Transverse colon (tissue), 4 donors: ENCODE measurements at regions not wholly inside any gene's neighbourhood (a gene's known extent, or its start where the extent isn't known, plus 50 kb on each side); places are given as distances from the start of the nearest gene placed in this dataset.

Experiments
- DNase-seq: peaks from one replicate; pipeline ENCODE4 v3.0.0-alpha.2; 2019
- H3K27ac ChIP-seq, 4 donors: fragments of 200-600 bp; sonication (generic); 2 replicates each; pipeline ENCODE4 v1.5.1; 2016 to 2018; ENCODE audit warnings: inconsistent platforms in 4 of 4
- H3K27me3 ChIP-seq: fragments of 200-600 bp; sonication (generic); 2 replicates; pipeline ENCODE4 v1.5.1; 2017; ENCODE audit warnings: inconsistent platforms
- H3K36me3 ChIP-seq, 4 donors: fragments of 200-600 bp; sonication (generic); 2 replicates each; pipeline ENCODE4 v1.5.1; 2017 to 2019; ENCODE audit warnings: inconsistent platforms in 4 of 4
- H3K4me1 ChIP-seq, 4 donors: fragments of 200-600 bp; sonication (generic); 2 replicates each; pipeline ENCODE4 v1.5.1; 2017 to 2020; ENCODE audit warnings: inconsistent platforms in 4 of 4
- H3K4me3 ChIP-seq, 4 donors: fragments of 200-600 bp; sonication (generic); 1 replicate in 1 of 4; 2 replicates in 3 of 4; pipeline versions ENCODE4 v1.5.1 to v1.6.1; 2017 to 2019; ENCODE audit warnings: inconsistent platforms in 4 of 4
- H3K9me3 ChIP-seq, 2 donors: fragments of 200-600 bp; sonication (generic); 2 replicates each; pipeline ENCODE4 v1.5.1; 2017 to 2019; ENCODE audit warnings: inconsistent platforms in 2 of 2
- EP300 ChIP-seq: sonication (generic); formaldehyde crosslinking; IDR thresholded peaks from one replicate; pipeline ENCODE4 v1.6.1; 2017; ENCODE audit warnings: antibody characterized with exemption, low read depth
- POLR2A ChIP-seq: fragments of 450-650 bp; IDR thresholded peaks from one replicate; pipeline ENCODE4 v1.6.1; 2016; ENCODE audit warnings: antibody characterized with exemption, mild to moderate bottlenecking, moderate library complexity
- POLR2AphosphoS5 ChIP-seq, 3 donors: sonication (generic); formaldehyde crosslinking; IDR thresholded peaks; one replicate each; pipeline ENCODE4 v1.6.1; 2016; ENCODE audit warnings: antibody characterized with exemption in 3 of 3
- WGBS, 2 donors: methylation state at CpG; one replicate each; pipeline ENCODE4 v1.1.5; 2018; ENCODE audit warnings: low coverage in 1 of 2; 5-methylcytosine and 5-hydroxymethylcytosine counted together
- in situ Hi-C, 4 donors: fragments of 200-750 bp; cut with MboI; loops; one replicate each; pipeline versions ENCODE4 v1.15.0 to v1.15.1; 2017; ENCODE audit warnings: low sequenced_read_pairs in 3 of 4, low pct_ligation_motif_present in 1 of 4, low pct_unique_long_range_greater_than_20kb in 1 of 4
- intact Hi-C: fragments of 100-400 bp; cut with DNase I; formaldehyde crosslinking; loops from one replicate; pipeline ENCODE4 v1.15.1; 2023; ENCODE audit warnings: low total_unique reads
- TF ChIP-seq, protein P1 (sequence below), 5 experiments: fragments of 200-600 bp in 3 of 5; fragments of 450-650 bp in 2 of 5; sonication (generic) in 3 of 5; IDR thresholded peaks; 1 replicate in 2 of 5; 2 replicates in 3 of 5; pipeline ENCODE4 v1.5.1; 2016 to 2017; ENCODE audit warnings: antibody characterized with exemption in 5 of 5, inconsistent platforms in 3 of 5, mild to moderate bottlenecking in 2 of 5, moderate library complexity in 1 of 5

DNA sequence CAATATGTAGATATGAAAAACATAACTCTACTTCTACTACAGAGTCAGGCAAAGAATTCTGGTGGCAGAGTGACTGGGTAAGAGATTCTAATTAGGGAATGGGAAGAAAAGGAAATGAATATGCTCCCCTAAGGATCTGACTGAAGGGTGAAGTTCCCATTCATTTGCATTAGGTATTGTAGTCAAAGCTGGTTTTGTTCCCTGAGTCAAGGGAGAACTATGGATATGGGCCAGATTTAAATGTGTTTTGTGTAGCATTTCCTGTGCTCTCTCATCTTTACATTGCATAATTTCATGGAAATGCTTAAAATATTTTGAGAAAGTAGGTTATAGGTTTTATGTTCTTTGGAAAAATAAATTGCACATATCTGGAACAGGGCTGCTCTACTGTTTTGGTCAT lies 299.7 kb downstream of the BTBD3 start:
- Histone ChIP-seq H3K36me3 (no peaks in the 10 kb centered on the region), H3K27ac (no peak overlapping the region), H3K4me3 (no peak overlapping the region), H3K27me3 (no peaks in the 10 kb centered on the region), H3K9me3 (no peaks in the 10 kb centered on the region), H3K4me1 (peaks cover 0 to 3% (median 0%) of the 10 kb centered on the region in 4 donors)
- DNase-seq: no peak
- TF ChIP-seq EP300 (no peak), POLR2A (no peak), POLR2AphosphoS5 (IDR thresholded peaks at IDR 0.05) (no peak)
- TF ChIP-seq, protein P1, sequence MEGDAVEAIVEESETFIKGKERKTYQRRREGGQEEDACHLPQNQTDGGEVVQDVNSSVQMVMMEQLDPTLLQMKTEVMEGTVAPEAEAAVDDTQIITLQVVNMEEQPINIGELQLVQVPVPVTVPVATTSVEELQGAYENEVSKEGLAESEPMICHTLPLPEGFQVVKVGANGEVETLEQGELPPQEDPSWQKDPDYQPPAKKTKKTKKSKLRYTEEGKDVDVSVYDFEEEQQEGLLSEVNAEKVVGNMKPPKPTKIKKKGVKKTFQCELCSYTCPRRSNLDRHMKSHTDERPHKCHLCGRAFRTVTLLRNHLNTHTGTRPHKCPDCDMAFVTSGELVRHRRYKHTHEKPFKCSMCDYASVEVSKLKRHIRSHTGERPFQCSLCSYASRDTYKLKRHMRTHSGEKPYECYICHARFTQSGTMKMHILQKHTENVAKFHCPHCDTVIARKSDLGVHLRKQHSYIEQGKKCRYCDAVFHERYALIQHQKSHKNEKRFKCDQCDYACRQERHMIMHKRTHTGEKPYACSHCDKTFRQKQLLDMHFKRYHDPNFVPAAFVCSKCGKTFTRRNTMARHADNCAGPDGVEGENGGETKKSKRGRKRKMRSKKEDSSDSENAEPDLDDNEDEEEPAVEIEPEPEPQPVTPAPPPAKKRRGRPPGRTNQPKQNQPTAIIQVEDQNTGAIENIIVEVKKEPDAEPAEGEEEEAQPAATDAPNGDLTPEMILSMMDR (IDR thresholded peaks at IDR 0.05): no peak
- in situ Hi-C loops (no loop called here), intact Hi-C loops (no loop called here)

DNA sequence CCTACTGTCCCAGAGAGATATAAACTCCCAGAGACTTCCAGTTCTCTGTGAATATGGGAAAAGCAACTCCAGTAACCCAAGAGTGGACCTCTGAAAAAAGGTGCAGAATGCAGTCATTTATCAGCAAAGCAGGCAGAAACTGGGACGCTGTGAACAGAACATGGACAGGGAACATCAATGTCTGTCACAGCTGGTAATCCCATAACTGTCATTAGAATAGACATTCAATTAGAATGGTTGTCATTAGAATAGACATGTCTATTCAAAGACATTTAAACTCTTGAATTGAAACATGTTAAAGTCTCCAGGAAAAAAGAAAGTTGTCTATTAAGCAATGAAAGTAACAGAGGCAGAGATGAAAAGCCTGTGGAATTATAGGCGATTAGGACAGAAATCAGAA lies 302.1 kb downstream of the BTBD3 start:
- H3K27me3 ChIP-seq: no peaks in the 10 kb centered on the region
- no peak for DNase-seq
- H3K4me1 ChIP-seq: peaks cover 0 to 9% (median 0%) of the 10 kb centered on the region in 4 donors
- WGBS, 2 donors: 94 to 97% methylated on average over 1 to 2 of the region's 2 CpGs
- no peaks in the 10 kb centered on the region for H3K9me3 ChIP-seq
- in situ Hi-C loops (no loop called here), intact Hi-C loops (no loop called here)
- TF ChIP-seq, protein P1 (IDR thresholded peaks at IDR 0.05): no peak
- no peak for TF ChIP-seq POLR2AphosphoS5 (IDR thresholded peaks at IDR 0.05)
- no peak for TF ChIP-seq EP300
- TF ChIP-seq POLR2A: no peak
- no peak overlapping the region for H3K27ac ChIP-seq
- H3K4me3 ChIP-seq: no peak overlapping the region
- no peaks in the 10 kb centered on the region for H3K36me3 ChIP-seq

DNA sequence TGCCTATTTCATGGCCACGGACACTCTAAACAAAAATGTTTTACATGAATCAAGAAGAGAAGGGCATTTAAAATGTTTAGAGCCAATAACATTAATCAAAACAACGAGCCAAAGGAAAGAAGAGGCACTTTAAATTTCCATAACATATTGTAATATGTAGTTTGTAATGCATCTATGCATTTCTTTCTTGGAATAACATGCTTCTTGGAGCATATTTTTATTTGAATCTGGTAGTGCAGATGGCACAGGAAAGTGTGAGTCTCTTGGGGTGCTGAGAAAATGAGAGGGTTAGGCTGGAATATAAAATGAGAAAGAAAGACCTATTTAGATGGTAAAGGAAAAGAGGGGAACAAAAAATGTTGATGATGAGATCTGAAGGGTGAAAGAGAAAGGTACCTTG lies 305.4 kb downstream of the BTBD3 start:
- in situ Hi-C loops: no loop called here
- Histone ChIP-seq H3K27me3 (no peaks in the 10 kb centered on the region), H3K9me3 (no peaks in the 10 kb centered on the region), H3K27ac (no peak overlapping the region), H3K36me3 (no peaks in the 10 kb centered on the region), H3K4me3 (no peak overlapping the region), H3K4me1 (peaks cover 0 to 9% (median 0%) of the 10 kb centered on the region in 4 donors)
- TF ChIP-seq, protein P1 (IDR thresholded peaks at IDR 0.05): no peak
- TF ChIP-seq POLR2A (no peak), POLR2AphosphoS5 (IDR thresholded peaks at IDR 0.05) (no peak), EP300 (no peak)
- DNase-seq: no peak
- intact Hi-C loops: no loop called here
- WGBS, 2 donors: 57 to 60% methylated on average over 2 of the region's 2 CpGs

DNA sequence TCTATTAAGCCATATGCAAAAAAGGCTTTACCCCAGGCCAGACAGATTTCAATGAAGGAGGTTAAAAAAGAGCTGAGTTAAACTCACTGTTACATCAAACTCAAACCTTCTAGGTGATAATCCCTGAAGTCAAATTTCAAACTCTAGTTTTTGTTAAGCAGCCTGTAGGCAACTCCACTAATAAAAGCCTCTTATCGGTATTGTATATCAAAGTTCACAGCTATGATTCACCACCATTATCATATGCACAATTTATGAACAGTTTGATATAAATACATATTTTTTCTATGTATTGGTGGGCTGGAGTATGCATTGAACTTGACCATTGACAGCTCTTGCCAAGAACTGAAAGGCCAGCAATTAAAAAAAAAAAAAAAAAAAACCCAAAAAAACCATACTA lies 308.2 kb downstream of the BTBD3 start:
- in situ Hi-C loops (no loop called here), intact Hi-C loops (no loop called here)
- H3K4me1 ChIP-seq: peaks cover 0 to 9% (median 0%) of the 10 kb centered on the region in 4 donors
- WGBS, 2 donors: 42 to 68% methylated on average over 1 of the region's 1 CpG
- H3K9me3 ChIP-seq: no peaks in the 10 kb centered on the region
- H3K27ac ChIP-seq: no peak overlapping the region
- H3K36me3 ChIP-seq: no peaks in the 10 kb centered on the region
- no peak for DNase-seq
- no peaks in the 10 kb centered on the region for H3K27me3 ChIP-seq
- no peak for TF ChIP-seq EP300
- H3K4me3 ChIP-seq: no peak overlapping the region

DNA sequence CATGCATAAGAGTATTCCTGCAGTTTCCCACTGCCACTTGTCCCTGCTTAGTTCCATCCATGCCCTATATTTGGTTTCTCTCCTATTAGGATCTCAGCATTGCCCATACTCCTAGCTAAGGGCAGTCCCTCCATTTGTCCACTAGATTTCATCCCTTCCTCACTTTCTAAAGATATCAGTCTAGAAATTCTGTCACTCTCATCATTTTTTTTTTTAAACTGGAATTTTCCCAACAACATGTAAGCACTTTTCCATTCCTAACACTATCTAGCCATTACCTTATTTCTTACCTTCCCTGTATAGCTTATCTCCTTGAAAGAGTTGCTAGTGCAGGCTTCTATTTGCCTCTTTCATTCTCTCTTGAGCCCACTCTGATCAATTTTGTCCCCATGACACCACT lies 312.2 kb downstream of the BTBD3 start:
- TF ChIP-seq POLR2AphosphoS5 (IDR thresholded peaks at IDR 0.05): no peak
- TF ChIP-seq, protein P1 (IDR thresholded peaks at IDR 0.05): no peak
- no peak for TF ChIP-seq EP300
- no peak for TF ChIP-seq POLR2A
- intact Hi-C loops: no loop called here
- Histone ChIP-seq H3K27me3 (no peaks in the 10 kb centered on the region), H3K4me3 (no peak overlapping the region), H3K4me1 (no peaks in the 10 kb centered on the region), H3K9me3 (no peaks in the 10 kb centered on the region), H3K36me3 (no peaks in the 10 kb centered on the region), H3K27ac (no peak overlapping the region)
- in situ Hi-C loops: no loop called here
- no peak for DNase-seq
